ENCODE measurements at regions not wholly inside any gene's neighbourhood (a gene's known extent, or its start where the extent isn't known, plus 50 kb on each side); places are given as distances from the start of the nearest gene placed in this dataset.

- no peak for TF ChIP-seq EP300 (IDR thresholded peaks at IDR 0.05)
- TF ChIP-seq POLR2A (IDR thresholded peaks at IDR 0.05), result no peak
- TF ChIP-seq CTCF (IDR thresholded peaks at IDR 0.05), result no peak
- no peak for TF ChIP-seq POLR2AphosphoS5 (IDR thresholded peaks at IDR 0.05)
- WGBS, 5 donors, result 84 to 93% (median 87%) methylated on average over 10 of the region's 10 CpGs
- peaks cover 0 to 33% (median 0%) of the 10 kb centered on the region in 3 donors for H3K27me3 ChIP-seq
- intact Hi-C loops (cut with DNase I; ENCODE audit: low total_unique reads), result no loop called here
- H3K9me3 ChIP-seq, result no peaks in the 10 kb centered on the region
- H3K4me1 ChIP-seq, result peaks cover 0 to 8% (median 0%) of the 10 kb centered on the region in 4 donors
- H3K27ac ChIP-seq, result no peak overlapping the region
- no peak overlapping the region for H3K4me3 ChIP-seq
- no peaks in the 10 kb centered on the region for H3K36me3 ChIP-seq
- DNase-seq, result no peak
Measured at GRCh38 chr2:239691720-239692119, 290.9 kb upstream of the HDAC4 start.

GRCh38 chr2:239690651-239691631 lies 290.1 kb upstream of the HDAC4 start:
- intact Hi-C loops (cut with DNase I; ENCODE audit: low total_unique reads), result no loop called here
- H3K4me3 ChIP-seq, result no peak overlapping the region
- no peak for DNase-seq
- H3K27ac ChIP-seq, result no peak overlapping the region
- TF ChIP-seq CTCF (IDR thresholded peaks at IDR 0.05) (no peak), EP300 (IDR thresholded peaks at IDR 0.05) (no peak), POLR2AphosphoS5 (IDR thresholded peaks at IDR 0.05) (no peak), POLR2A (IDR thresholded peaks at IDR 0.05) (no peak)
- H3K9me3 ChIP-seq, result no peaks in the 10 kb centered on the region
- no peaks in the 10 kb centered on the region for H3K36me3 ChIP-seq
- peaks cover 0 to 8% (median 0%) of the 10 kb centered on the region in 4 donors for H3K4me1 ChIP-seq
- WGBS, 5 donors, result 71 to 78% (median 75%) methylated on average over 32 to 46 of the region's 46 CpGs
- peaks cover 0 to 35% (median 0%) of the 10 kb centered on the region in 3 donors for H3K27me3 ChIP-seq

GRCh38 chr2:239689985-239690384 lies 289.2 kb upstream of the HDAC4 start:
- no peak overlapping the region for H3K27ac ChIP-seq
- peaks cover 0 to 8% (median 0%) of the 10 kb centered on the region in 4 donors for H3K4me1 ChIP-seq
- H3K27me3 ChIP-seq, result peaks cover 0 to 45% (median 0%) of the 10 kb centered on the region in 3 donors
- intact Hi-C loops (cut with DNase I; ENCODE audit: low total_unique reads), result no loop called here
- H3K9me3 ChIP-seq, result no peaks in the 10 kb centered on the region
- TF ChIP-seq POLR2A (IDR thresholded peaks at IDR 0.05), result no peak
- no peak for TF ChIP-seq CTCF (IDR thresholded peaks at IDR 0.05)
- TF ChIP-seq EP300 (IDR thresholded peaks at IDR 0.05), result no peak
- no peak for TF ChIP-seq POLR2AphosphoS5 (IDR thresholded peaks at IDR 0.05)
- 71 to 81% (median 74%) methylated on average over 5 of the region's 5 CpGs for WGBS, 5 donors
- no peak overlapping the region for H3K4me3 ChIP-seq
- no peaks in the 10 kb centered on the region for H3K36me3 ChIP-seq
- DNase-seq, result no peak

- DNase-seq, result no peak
- no peak for TF ChIP-seq POLR2AphosphoS5 (IDR thresholded peaks at IDR 0.05)
- peaks cover 0 to 8% (median 0%) of the 10 kb centered on the region in 4 donors for H3K4me1 ChIP-seq
- intact Hi-C loops (cut with DNase I; ENCODE audit: low total_unique reads), result no loop called here
- no peaks in the 10 kb centered on the region for H3K36me3 ChIP-seq
- no peaks in the 10 kb centered on the region for H3K9me3 ChIP-seq
- no peak overlapping the region for H3K27ac ChIP-seq
- no peak overlapping the region for H3K4me3 ChIP-seq
- H3K27me3 ChIP-seq, result peaks cover 0 to 50% (median 0%) of the 10 kb centered on the region in 3 donors
- WGBS, 5 donors, result 75 to 81% (median 78%) methylated on average over 8 of the region's 8 CpGs
Measured at GRCh38 chr2:239689410-239689809, 288.6 kb upstream of the HDAC4 start.

Measured in stomach (tissue), 8 donors.